ENCODE measurements at regions not wholly inside any gene's neighbourhood (a gene's known extent, or its start where the extent isn't known, plus 50 kb on each side); places are given as distances from the start of the nearest gene placed in this dataset.

DNA sequence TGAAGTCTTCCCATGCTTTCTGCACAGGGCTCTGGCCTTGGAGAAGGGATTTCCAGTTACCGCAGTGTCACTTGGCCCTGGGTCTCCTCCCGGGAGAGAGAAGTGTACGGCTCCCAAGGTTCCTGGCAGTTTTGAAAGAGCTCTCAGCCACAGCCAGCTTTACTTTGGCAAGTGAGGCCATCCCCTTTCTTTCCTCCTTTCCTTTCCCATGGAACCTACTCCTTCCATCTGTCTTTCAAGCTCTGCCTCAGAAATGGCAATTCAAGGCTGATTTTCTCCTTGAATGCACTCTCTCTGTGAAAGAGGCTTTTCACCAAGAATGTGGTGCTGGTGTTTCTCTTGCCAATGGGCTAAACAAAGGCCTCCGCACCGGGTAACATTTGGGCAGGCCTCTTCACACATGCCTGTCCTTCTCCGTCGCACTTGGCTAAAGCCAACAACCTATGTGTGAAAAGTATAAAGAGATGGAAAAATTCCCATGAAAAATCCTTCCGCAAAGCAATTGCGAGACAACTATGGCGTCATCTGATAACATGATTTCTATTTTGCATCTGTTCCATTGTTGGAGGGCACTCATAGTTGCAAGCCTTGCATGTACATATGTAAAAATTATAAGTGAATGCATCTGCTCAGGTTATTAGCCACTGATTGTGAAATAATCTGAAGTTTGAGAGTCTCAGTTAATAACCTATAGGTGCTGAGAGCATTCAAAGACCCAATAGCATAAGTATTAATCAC is 125.4 kb downstream of the PFKFB3 start:
- TF ChIP-seq, protein P1, sequence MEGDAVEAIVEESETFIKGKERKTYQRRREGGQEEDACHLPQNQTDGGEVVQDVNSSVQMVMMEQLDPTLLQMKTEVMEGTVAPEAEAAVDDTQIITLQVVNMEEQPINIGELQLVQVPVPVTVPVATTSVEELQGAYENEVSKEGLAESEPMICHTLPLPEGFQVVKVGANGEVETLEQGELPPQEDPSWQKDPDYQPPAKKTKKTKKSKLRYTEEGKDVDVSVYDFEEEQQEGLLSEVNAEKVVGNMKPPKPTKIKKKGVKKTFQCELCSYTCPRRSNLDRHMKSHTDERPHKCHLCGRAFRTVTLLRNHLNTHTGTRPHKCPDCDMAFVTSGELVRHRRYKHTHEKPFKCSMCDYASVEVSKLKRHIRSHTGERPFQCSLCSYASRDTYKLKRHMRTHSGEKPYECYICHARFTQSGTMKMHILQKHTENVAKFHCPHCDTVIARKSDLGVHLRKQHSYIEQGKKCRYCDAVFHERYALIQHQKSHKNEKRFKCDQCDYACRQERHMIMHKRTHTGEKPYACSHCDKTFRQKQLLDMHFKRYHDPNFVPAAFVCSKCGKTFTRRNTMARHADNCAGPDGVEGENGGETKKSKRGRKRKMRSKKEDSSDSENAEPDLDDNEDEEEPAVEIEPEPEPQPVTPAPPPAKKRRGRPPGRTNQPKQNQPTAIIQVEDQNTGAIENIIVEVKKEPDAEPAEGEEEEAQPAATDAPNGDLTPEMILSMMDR (IDR thresholded peaks at IDR 0.05; ENCODE audit: low read depth, low read length): no peak
- H3K4me3 ChIP-seq (replicated peaks in 1 of 2; ENCODE audit: low read depth in 2 of 2, low read length in 2 of 2): no peak overlapping the region
- DNase-seq (ENCODE audit: low read depth in 2 of 2): no peak

DNA sequence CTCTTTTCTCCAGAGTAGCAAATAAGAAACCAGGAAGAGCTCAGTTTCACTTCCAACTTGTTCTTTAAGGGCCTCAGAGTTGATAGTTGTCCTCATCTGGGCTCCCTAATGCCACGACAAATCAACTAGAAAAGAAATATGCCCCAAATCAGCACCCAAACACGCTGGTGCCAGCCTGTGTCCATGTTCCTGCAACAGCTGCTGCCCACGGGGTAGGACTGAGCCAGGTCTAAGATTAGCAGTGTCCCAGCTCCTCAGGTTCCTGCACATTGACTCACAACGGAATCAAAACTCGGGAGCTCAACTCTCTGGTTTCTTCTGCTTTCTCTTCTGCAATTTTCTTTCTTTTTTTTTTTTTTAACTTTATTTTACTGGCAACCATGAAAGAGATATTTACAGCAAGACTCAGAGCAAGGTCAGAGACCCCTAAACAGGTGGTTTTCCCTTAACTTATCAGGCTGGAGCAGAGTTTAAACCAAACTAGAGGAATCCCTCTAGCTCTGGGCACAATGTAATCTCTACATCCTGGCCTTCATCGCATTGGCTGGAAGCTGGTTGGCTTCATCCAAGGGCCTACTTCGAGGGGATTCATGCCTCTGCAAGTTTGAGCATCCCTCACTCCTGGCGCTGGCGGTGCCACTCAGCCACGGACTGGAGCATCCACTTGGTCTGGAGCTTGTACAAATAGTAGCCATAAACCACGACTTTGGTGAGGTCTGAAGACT is 126.1 kb downstream of the PFKFB3 start:
- no peak for DNase-seq (ENCODE audit: low read depth in 2 of 2)
- no peak overlapping the region for H3K4me3 ChIP-seq (replicated peaks in 1 of 2; ENCODE audit: low read depth in 2 of 2, low read length in 2 of 2)
- TF ChIP-seq, protein P1 (IDR thresholded peaks at IDR 0.05; ENCODE audit: low read depth, low read length): no peak

DNA sequence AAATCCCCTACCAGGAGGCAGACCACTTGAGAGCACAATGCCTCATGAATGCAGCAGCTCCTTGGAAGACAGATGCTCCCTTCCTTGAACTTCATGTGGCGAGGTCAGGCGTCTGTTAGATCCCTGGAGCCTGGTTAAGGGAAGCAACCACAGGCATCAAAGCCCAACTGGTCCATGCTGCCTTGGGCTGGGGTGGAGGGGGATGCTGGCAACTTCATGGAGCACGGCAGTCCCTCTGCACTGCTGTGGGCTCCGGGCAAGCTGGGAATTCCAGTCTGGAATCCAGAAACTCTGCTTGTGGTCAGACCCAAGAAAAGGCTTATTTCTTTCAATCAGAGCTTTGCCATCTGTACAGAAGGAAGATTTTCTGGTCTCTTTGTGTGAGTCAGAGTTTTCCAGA is 130.4 kb downstream of the PFKFB3 start:
- no peak overlapping the region for H3K4me3 ChIP-seq (replicated peaks in 1 of 2; ENCODE audit: low read depth in 2 of 2, low read length in 2 of 2)
- no peak for DNase-seq (ENCODE audit: low read depth in 2 of 2)
- TF ChIP-seq, protein P1 (IDR thresholded peaks at IDR 0.05; ENCODE audit: low read depth, low read length): no peak

DNA sequence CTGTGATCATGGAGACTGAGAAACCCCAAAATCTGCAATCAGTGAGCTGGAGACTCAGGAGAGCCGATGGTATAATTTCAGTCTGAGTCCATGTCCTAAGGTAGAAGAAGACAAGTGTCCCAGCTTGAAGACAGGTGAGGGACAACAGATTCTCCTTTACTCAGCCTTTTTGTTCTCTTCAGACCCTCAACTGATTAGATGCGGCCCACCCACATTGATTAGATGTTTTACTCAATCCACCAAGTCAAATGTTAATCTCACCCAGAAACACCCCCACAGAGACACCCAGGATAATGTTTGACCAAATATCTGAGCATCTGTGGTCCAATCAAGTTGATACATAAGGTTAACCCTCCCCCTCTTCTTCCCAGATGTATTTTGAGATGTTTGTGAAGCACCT is 131.2 kb downstream of the PFKFB3 start:
- no peak for DNase-seq (ENCODE audit: low read depth in 2 of 2)
- TF ChIP-seq, protein P1 (IDR thresholded peaks at IDR 0.05; ENCODE audit: low read depth, low read length): no peak

DNA sequence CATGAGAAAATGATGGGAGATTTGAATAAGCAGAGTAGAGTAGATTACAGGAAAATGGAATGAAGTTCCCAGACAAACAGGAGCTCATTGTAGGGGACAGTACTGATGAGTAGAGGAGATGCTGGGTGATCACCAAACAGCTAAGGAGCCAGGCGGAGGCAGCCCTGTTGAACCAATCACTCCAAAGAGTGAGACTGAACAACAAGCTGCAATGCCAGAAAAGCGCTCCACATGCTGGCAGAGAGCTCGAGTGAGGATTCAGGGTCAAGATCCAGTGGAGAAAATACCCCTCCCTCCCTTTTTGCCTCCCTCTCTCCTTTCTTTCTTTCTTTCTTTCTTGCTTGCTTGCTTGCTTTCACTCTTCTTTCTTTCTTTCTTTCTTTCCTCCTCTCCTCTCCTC is 133.3 kb downstream of the PFKFB3 start:
- TF ChIP-seq, protein P1 (IDR thresholded peaks at IDR 0.05; ENCODE audit: low read depth, low read length): no peak
- H3K4me3 ChIP-seq (replicated peaks in 1 of 2; ENCODE audit: low read depth in 2 of 2, low read length in 2 of 2): no peak overlapping the region

More for the DNA sequence above, 131.2 kb downstream of the PFKFB3 start:
- no peak overlapping the region for H3K4me3 ChIP-seq (replicated peaks in 1 of 2; ENCODE audit: low read depth in 2 of 2, low read length in 2 of 2)

DNA sequence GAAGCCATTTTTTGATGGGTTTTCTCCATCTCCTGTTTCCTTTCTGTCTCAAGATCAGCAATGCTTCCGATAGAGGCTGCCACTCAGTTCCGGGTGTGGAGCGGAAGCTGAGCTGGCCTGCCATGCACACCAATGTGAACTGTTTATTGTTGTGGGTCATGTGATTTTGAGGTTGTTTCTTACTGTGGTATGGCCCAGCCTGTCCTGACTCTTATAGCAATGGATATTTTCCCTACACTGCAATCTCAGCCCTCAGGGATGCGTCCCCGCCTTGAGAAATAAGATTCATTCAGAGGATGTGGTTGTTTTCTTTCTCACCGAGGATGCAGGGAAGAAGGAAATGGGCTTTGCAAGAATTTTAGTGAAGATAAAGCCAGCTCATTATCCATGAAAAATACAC is 134.7 kb downstream of the PFKFB3 start:
- TF ChIP-seq, protein P1 (IDR thresholded peaks at IDR 0.05; ENCODE audit: low read depth, low read length): no peak
- peak in 1 of 2 donors; percentile 9 for DNase-seq (ENCODE audit: low read depth in 2 of 2)
- H3K4me3 ChIP-seq (replicated peaks in 1 of 2; ENCODE audit: low read depth in 2 of 2, low read length in 2 of 2): no peak overlapping the region

More for the DNA sequence above, 133.3 kb downstream of the PFKFB3 start:
- DNase-seq (ENCODE audit: low read depth in 2 of 2): no peak
